DMS153 treated with DMSO at 0.1 percent for 48 hours (cell line): ENCODE measurements at regions not wholly inside any gene's neighbourhood (a gene's known extent, or its start where the extent isn't known, plus 50 kb on each side); places are given as distances from the start of the nearest gene placed in this dataset.

Source experiments
- DNase-seq: peaks from one replicate; lab custom pipeline; 2025; ENCODE audit not compliant: unreplicated experiment; lab: John Stamatoyannopoulos, UW

DNA sequence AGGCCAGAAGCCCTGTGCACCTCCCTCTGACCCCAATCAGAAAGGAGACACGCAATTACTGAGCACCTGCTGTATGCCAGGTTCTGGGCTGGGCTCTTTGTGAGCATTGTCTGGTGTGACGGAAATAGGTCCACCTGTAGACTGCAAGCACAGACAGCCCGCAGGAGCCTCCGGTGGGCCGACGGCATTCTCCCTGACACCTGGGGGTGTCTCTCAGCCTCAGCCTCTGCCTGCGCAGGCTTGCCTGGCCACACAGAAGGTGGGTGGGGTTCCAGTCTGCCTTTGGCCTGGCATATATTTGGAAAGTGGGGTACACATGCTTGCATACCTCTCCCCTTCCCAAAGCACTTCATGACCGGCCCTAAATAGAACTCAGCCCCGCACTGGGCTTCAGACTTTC is 129.3 kb downstream of the BUD13 start:
- no peak for DNase-seq

DNA sequence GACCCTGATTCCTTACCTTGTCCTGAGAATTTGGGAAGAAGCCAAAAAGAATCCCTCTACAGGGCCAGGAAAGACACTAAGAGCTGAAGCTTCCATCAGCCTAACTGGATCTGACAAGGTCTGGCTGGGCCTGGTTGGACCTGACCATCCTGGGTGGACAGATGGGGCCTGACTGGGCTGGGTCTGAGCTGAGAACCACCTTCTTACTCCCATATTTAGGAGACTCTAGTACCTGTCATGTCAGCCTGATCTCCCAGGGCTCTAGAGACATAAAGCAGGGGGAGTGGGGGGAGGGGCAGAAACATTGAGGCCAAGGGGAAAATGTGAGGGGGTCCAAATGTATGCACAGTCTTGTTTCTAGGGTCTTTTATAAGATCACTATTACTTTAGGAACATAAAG is 129.9 kb downstream of the BUD13 start:
- no peak for DNase-seq

DNA sequence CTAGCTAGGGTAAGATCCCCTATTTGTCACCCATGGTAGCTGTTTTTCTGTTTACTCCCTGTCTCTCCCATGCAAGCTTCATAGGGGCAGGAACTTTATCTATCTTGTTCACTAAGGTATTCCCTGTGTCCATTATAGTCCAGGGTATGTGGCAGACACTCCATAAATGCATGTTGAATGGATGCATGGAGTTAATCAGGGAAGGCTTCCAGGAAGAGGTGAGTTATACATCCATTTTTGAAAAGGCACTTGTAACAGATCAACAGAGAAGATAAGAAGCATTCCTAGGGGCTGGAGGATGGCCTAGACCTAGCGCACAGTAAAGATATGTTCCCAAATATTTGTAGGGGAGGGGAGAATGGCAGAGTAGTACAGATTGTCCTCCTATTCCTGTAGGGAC is 130.3 kb downstream of the BUD13 start:
- DNase-seq: no peak

DNA sequence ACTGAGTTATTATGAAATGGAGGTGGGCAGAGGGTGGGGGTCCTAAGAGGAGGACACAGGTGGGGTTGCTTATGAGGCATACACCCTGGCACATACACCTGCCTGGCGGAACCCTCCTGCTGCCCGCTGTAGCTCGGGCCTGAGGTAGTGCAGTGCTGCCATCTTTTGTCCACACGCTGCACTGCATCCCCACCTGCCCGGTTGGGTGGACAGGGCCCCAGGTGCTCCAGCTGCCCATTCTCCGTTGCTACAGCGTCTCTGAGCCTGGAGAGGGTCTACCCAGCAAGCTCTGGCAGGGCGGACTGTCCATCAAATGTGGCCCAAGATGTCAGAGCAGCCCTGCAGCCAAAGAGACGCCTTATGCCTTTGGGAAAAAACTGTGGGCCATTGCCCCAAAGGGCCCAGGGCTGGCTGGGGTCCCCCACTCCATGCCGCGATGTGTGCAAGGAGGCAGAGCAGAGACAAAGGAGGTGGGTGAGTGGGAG is 131.2 kb downstream of the BUD13 start:
- DNase-seq: peak; percentile 26

DNA sequence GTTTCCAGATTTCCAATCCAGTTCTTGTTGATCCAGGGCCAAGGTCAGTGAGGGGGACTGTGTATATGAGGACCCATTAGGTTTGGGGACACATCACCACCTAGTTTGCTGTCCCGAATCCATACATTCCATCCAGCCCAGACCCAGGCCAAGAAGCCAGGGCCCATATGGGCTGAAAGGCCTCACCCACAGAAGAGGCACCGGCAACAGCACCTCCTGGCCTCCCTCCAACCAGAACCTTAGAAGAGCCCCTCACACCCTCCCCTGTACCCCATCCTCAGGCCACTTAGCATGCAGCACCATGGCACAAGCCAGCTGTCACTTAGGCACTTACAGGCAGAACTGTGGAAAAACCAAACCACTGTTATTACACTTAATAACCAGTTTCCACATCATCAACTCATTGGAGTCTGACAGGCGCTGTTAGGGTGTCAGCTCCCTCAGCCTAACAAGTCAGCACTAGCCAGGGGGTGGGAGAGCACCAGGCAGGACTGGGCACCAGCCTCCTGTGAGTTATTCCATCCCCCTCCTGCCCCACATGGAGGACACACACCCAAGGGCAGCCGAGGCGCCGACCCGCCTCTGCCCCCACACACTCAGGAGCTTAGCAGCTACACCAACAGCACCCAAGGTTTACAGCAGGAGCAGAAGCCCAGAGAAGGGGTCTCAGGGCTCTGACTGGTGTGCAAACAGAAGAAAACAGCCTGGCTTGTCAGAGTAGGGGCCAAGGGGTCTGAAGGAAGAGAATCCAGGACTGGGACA is 132.0 kb downstream of the BUD13 start:
- no peak for DNase-seq

DNA sequence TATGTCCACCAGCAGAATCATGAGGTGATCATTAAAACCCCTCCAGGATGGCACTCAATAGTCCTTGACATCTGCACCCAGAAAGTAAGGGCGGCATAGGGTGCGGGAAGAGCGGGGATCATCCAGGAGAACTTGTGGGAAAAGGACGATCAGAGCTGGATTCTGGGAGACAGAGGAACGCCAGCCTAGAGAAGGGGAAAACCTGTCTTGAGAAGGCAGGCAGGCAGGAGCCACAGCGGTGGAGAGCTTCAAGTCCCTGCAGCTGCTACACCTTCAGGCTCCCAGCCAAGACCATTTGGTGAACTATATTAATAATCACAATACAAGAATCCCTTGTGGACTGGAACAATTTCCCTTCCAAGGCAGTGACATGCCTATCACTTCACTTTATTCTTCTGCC is 134.3 kb downstream of the BUD13 start:
- DNase-seq: no peak

DNA sequence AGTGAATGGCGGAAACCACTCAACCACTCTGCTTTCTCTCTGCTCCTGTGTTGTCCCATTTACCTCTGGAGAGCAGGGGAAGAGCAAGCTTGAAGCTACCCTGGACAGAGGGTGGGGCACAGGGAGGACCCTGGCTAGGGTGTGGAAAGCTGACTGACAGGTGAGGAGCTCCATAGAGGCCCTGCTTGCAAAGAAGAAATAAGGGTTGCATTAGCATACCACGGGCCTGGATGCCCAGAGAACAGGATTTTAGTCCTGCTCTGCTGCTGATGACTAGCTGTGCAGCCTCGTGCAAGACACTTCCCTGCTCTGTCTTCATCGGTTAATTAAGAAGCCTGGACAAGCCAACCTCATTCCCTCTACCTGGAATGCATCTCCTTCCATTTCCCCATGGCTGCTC is 135.0 kb downstream of the BUD13 start:
- DNase-seq: no peak

DNA sequence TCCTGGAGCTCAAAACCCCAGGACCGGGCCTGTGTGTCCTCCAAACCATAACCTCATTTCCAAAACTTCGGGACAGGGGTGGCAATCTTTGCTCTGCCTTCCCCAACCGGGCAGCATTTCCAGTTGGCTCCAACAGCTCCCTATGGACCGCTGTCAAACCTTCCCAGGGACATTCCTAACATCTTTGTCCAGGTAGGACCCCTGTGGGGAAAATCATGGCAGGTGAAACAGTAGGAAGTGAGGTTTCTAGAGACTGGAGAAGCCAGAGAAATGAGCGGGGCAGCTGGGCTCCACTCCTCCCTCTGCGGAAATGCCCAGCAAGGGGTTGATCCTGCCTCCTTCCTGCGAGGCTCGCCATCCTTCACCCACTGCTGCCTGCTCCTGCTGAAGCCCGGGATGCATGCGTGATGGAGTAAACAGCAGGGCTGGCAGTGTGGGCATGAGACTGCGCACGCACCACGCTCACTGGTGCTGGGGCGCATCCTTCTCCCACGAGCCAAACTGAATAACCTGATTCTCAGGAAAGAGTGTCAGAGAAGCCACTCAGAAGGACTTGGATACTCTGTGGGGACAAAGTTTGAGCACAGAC is 136.4 kb downstream of the BUD13 start:
- no peak for DNase-seq

DNA sequence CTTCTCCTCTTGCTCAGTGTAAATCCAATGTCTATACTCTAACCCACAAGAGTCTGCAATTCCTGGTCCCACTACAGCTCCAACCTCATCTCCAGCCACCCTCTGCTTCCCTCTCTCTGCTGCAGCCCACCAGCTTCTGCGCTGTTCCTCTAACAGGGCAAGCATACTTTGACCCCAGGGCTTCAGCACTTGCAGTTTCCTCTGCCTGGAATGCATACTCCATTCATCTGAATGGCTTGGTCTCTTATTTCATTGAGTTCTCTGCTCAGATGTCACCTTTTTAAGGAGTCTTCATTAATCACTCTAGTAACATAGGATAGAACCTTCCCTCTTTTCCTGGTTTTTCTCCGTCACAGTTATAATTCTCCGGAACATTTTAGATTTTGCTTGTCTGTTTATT is 141.6 kb downstream of the BUD13 start:
- DNase-seq: no peak

DNA sequence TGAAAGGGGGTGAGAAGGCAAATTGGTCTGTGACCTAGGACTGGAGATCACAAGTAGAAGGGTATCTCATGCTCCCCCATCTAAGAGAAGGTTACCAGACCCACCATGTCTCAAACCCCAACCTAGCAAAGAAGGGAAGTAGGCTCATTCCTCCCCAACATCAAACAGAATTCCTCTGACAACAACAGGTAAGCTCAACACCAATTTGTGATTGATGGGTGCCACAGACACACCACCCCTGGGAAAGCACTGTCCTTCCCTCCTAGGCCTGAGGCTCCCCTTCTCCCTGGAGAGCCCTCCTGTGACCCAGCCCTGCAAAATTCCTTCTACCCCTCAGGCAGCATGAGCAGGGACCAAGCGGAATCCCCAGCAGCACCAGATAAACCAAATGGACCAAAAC is 154.3 kb downstream of the BUD13 start:
- no peak for DNase-seq

DNA sequence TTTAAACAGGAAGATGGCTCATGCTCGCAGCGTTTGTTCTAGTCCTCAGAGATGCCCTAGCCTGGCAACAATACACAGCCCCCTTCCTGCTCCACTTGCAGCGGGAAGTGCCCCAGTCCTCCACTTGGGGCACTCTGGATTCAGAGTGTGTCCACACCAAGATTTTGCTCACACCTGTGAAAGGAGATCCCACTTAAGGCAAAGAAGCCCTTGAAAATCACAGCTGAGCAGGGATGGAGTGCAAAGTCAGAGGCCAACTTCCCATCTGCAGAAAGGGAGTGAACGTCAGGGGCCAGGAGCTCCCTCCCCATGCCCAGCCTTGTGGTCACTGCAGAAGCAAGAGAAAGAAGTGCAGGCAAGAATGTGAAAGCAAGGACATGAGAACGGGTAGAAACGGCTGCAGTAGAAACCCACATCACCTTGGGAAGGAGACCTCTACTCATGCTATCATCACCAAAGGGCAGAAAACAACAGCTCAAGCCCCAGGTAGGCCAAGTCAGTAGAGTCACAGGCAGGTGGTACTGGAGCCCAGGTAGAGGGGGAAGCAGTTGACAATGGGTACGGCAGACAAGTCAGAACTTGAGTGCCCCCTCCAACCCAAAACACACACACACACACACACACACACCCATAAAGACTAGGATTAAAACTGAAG is 157.4 kb downstream of the BUD13 start:
- no peak for DNase-seq

DNA sequence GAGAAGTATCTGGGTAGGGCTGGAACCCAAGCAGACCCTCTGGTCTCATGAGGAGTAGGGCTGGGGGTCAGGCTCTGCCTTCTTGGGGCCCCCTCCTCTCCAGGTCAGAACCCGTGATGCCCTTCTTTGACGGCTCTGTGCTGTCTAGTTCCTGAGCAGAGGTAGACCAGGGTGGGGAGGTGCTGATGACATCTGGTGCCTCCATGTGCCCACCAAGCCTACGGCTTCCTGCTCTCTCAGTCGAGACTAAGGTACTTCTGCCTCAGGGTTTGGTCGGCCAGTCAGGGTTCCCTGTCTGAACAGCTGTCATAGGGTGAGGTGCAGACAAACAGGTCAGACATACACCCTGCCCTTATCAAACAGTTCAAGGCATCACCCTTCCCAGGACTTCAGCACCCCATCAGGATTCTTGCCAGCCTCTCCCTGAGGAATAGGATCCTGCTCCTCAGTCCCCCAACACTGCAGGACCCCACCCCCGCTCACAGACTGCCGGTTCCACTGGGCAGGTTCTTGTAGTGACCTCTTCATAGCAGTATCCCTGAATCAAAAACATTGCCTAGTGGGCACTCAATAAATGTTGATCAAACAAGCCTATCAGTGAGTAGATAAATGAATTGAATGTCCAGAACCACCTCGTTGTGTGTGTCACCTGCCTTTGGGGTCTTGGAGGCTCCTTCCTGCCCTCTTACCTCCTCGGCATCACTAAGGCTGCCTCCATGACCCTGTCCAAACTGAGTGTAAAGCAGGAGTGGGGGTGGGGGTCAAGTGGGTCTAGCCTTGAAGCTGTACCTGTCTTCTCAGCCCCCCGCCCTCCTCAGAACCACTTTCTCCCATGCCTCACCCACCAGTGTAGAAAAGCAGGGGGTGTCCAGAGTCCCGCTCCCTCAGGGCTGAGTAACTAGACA is 158.2 kb downstream of the BUD13 start:
- DNase-seq: no peak

DNA sequence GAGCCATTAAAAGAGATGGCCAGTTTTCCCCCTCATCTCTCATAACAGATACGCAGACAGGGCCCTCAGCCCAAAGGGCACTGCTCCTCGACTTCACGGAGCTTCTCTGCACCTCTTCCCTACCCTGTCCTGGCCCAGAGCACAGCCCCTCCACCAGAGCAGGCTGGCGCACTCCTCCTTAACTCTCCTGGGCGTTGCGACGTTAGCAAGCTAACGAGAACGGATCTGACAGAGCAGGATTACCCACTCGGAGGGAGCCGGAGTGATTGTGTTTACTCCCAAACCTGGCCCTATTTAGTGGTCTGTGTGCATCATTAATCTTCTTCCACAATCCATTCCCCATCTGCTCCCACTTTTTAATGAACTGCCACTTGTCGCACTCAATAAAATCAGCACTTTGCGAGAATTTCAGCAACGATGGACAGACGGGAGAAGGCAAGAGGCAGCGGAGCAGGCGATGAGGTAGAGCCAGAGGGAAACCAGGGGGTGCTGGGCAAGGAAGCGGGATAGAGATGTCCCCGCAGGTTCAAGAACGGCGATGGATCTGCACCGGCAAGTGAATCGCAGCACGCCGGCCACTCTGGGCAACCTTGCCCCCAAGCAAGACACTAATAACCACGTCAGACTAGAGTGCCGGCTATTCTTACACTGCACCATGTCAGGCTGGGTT is 159.4 kb downstream of the BUD13 start:
- no peak for DNase-seq

DNA sequence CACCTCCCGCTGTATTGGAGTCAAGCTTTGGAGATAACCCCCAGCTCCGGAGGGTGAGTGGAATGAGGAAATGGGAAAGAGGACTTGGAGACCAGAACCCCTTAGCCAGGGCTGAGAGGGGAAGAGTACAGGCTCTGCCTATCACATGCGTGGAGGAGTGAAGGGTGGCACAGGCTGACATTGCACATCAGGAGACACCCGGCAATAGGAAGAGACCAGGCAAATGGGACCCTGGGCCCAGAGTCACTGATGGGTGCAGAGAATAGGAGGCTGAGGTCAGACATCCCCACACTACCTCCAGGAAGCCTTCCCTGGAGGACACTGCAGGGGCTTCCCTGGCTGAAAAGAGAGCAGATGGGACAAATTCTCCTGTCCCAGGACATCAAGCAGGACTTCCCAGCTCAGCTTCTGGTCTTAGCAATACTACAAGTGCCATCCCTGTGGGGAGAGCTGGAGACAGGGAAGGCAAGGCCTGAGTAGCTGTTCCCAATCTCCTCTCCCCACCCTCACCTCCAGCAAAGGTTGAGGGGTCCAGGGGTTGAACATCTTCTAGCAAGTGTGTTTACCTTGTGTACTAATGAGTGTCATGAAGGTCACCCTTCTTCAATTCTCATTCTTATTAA is 160.7 kb downstream of the BUD13 start:
- no peak for DNase-seq

DNA sequence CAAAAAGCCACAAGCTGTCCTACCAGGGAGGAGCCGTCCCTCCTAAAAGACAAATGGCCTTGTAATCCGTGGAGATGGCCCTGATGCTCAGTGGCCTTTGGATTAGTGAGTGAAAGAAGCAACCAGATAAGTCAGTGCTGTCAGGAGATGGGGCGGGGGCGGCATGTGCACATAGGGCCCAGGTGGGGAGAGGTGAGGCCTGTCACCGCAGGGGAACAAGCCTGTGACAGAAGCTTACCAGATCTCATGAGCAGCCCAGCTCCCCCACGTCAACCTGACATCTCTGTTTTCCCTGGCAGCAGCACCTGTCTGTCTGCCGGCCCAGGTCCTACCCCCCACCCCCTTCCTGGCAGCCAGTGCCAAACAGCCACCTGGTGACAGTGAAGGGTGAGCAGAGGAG is 162.6 kb downstream of the BUD13 start:
- no peak for DNase-seq

DNA sequence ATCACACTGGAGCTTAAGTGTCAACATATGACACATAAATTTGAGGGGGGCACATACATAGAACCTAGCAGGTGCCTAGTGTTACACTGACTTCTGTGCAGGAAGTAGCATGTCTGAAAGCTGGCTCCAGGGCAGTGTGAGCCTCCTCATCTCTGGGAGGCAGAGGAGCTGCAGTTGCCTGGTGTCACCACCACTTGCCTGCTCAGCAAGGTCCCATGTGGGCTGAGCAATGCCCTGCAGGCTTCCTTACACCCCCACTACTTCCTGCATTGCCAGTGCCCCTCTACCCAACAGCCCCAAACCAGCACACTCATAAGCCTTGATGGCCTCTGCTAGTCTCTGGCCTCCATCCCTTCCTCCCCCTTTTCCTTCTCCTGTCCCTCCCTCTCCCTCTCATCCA is 165.8 kb downstream of the BUD13 start:
- DNase-seq: no peak

DNA sequence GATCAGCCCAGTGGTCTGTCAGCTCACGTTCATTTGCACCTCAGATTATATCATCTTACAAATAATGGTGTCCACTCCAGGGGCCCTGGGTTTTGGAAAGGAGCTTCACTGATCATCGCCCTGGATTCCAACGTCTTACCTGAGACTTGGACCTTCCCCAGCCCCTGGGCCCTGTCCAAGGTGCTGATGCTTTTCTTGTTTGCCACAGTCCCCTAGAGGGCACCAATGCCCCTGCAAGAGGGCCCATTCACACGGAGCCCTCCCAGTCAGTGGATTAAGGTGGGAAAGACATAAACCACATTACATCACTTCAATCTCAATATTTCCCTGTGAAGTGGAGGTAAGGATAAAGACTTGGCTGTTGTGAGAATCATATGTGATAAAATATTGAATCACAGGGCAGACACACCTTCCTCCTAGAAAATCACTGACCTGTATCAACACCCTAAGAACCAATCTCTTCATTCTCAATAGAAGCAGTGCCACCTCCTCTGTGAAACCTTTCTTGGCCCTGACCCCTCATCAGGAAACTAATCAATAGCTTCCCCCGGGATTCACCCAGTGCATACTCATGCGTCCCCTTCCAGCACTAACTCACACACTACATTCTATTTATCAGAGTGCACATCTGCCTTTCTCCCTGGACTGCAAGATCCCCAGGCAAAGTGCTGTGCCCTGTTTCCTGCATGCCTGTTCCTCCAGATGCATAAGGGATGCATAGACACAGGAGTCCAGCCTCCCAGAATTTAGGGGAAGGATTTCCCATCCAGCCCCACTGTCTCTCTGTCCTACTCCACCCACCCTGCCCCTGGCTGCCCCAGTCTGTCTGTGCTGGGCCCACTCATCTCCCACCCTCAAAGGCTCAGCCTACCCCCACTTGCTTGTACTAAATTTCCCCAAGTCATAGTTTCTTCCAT is 167.0 kb downstream of the BUD13 start:
- DNase-seq: no peak

DNA sequence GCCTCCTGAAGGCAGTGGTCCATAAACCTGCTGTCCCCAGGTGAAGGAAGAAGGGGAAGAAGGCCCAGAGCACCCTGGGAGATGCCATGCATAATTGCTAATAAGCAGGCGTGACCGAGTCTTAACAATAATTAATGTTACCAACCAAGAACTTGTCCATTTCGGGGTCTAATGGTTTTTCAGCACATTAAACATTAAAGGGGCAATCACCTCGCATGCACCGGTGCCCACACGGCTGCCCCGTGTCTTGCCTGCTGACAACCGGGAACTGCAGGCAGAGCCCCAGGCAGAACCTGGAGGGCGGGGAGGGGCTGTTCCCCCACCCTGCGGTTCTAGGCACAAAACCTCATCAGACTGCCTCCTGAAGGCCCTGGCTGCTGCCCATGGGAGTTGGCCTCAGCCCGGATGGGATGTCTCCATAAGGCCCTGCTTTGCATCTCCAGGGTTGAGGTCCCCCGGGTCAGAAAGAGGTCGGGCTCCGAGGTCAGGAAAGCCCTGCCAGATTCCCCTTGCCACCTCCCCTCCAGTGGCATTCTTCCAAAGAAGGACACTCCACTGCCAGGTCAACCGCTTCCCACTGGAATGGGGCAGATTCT is 169.0 kb downstream of the BUD13 start:
- no peak for DNase-seq

DNA sequence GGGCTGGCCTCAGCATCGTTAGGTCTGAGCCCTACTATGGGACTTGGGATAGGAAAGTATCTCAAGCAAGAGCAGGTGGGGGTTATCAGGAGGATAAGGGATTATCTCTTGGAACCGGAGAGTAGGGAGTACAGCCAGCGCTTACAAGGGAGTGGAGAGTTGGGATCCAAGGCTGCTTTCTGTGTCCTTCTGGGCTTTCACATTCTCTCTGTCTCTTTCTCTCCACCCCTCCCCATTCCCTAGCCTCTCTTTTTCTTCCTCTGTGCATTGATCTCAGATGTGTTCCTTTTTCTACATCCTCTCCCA is 170.2 kb downstream of the BUD13 start:
- DNase-seq: no peak
